OCI-LY1 (cell line): ENCODE measurements at regions not wholly inside any gene's neighbourhood (a gene's known extent, or its start where the extent isn't known, plus 50 kb on each side); places are given as distances from the start of the nearest gene placed in this dataset.

Experiments
- H2AFZ ChIP-seq: fragments of 200-600 bp; sonication (generic), shearing (Covaris generic); 2 replicates; pipeline ENCODE4 v1.6.0; 2014; ENCODE audit warnings: antibody characterized with exemption, mild to moderate bottlenecking, low read length
- H3F3A ChIP-seq: fragments of 200-600 bp; sonication (generic), shearing (Covaris generic); 2 replicates; pipeline ENCODE4 v1.6.0; 2014; ENCODE audit warnings: mild to moderate bottlenecking, antibody characterized with exemption, low read length, moderate library complexity; ENCODE audit not compliant: insufficient read depth
- H3K27ac ChIP-seq: fragments of 200-600 bp; sonication (generic); 2 replicates; pipeline ENCODE4 v1.5.1; 2014; ENCODE audit warnings: low read length, mixed run types, mild to moderate bottlenecking, low read depth; ENCODE audit not compliant: poor library complexity, severe bottlenecking
- H3K27me3 ChIP-seq: fragments of 200-600 bp; sonication (generic); 2 replicates; pipeline ENCODE4 v1.6.0; 2014; ENCODE audit warnings: antibody characterized with exemption, mild to moderate bottlenecking, low read length, moderate library complexity; ENCODE audit not compliant: insufficient read depth
- H3K36me3 ChIP-seq: fragments of 200-600 bp; sonication (generic); 2 replicates; pipeline ENCODE4 v1.6.1; 2014; ENCODE audit warnings: mild to moderate bottlenecking, antibody characterized with exemption, low read length, moderate library complexity, mixed read lengths; ENCODE audit not compliant: insufficient read depth
- H3K4me1 ChIP-seq: fragments of 200-600 bp; sonication (generic); 2 replicates; pipeline ENCODE4 v1.5.1; 2014; ENCODE audit warnings: mild to moderate bottlenecking, low read length, moderate library complexity; ENCODE audit not compliant: insufficient read depth, severe bottlenecking
- H3K4me2 ChIP-seq: fragments of 200-600 bp; sonication (generic), shearing (Covaris generic); 2 replicates; pipeline ENCODE4 v1.6.1; 2014; ENCODE audit warnings: low read length
- H3K4me3 ChIP-seq: fragments of 200-600 bp; sonication (generic); 2 replicates; pipeline ENCODE4 v1.5.1; 2014; ENCODE audit warnings: low read length, low read depth, mild to moderate bottlenecking, mixed read lengths; ENCODE audit not compliant: poor library complexity, severe bottlenecking
- H3K79me2 ChIP-seq: fragments of 200-600 bp; shearing (Covaris generic); 2 replicates; pipeline ENCODE4 v1.6.1; 2016; ENCODE audit warnings: mixed run types, low read length, mixed read lengths; ENCODE audit not compliant: insufficient read depth
- H3K9ac ChIP-seq: fragments of 200-600 bp; sonication (generic), shearing (Covaris generic); 2 replicates; pipeline ENCODE4 v1.6.1; 2014; ENCODE audit warnings: mild to moderate bottlenecking, low read length, mixed read lengths
- H3K9me2 ChIP-seq: fragments of 200-600 bp; sonication (generic), shearing (Covaris generic); 2 replicates; pipeline ENCODE4 v1.6.1; 2014; ENCODE audit warnings: low read depth, mild to moderate bottlenecking, low read length, mixed read lengths
- H3K9me3 ChIP-seq: fragments of 200-600 bp; shearing (Covaris generic); 2 replicates; pipeline ENCODE4 v1.6.1; 2014; ENCODE audit warnings: low read length, mixed read lengths
- H4K20me1 ChIP-seq: fragments of 200-600 bp; sonication (generic), shearing (Covaris generic); 2 replicates; pipeline ENCODE4 v1.6.0; 2016; ENCODE audit warnings: mild to moderate bottlenecking, low read length; ENCODE audit not compliant: insufficient read depth
- EZH2 ChIP-seq: fragments of 200-600 bp; sonication (generic), shearing (Covaris generic); IDR thresholded peaks from 2 replicates; pipeline ENCODE4 v1.8.0; 2017; ENCODE audit warnings: borderline replicate concordance, mixed run types, mild to moderate bottlenecking, antibody characterized with exemption, low read length, moderate library complexity, mixed read lengths
- TF ChIP-seq, protein P1 (sequence below): fragments of 200-600 bp; sonication (generic), shearing (Covaris generic); IDR thresholded peaks from 2 replicates; pipeline ENCODE4 v1.5.1; 2017; ENCODE audit warnings: mild to moderate bottlenecking, antibody characterized with exemption, low read length, moderate library complexity, mixed read lengths

DNA sequence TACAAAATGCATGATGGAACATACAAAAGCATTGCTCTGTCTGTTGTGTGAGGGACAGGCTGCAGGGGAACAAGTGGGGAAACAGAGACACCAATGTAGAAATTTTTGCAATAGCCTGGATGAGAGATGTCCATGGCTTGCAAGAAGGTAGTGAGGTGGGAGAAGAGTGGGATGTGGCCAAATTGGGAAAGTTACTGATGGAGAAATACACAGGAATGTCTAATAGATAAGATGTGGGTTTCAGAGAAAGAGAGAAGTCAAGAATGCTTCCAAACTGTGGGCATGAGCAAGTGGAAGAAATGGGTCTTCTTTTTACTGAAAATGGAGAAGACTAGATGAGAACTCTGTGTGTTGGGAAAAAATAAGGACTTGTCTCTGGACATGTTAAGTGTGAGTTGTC, 592.7 kb downstream of the TNS3 start:
- Histone ChIP-seq H3K4me3 (no peak overlapping the region), H4K20me1 (no peaks in the 10 kb centered on the region), H3K79me2 (no peaks in the 10 kb centered on the region), H3K4me2 (no peak overlapping the region), H3K27me3 (no peaks in the 10 kb centered on the region), H3K9me3 (no peaks in the 10 kb centered on the region), H3K4me1 (no peaks in the 10 kb centered on the region), H3K9me2 (no peaks in the 10 kb centered on the region), H3K27ac (no peak overlapping the region), H3K9ac (no peak overlapping the region), H3K36me3 (no peaks in the 10 kb centered on the region), H2AFZ (no peak overlapping the region), H3F3A (no peaks in the 10 kb centered on the region)
- TF ChIP-seq, protein P1, sequence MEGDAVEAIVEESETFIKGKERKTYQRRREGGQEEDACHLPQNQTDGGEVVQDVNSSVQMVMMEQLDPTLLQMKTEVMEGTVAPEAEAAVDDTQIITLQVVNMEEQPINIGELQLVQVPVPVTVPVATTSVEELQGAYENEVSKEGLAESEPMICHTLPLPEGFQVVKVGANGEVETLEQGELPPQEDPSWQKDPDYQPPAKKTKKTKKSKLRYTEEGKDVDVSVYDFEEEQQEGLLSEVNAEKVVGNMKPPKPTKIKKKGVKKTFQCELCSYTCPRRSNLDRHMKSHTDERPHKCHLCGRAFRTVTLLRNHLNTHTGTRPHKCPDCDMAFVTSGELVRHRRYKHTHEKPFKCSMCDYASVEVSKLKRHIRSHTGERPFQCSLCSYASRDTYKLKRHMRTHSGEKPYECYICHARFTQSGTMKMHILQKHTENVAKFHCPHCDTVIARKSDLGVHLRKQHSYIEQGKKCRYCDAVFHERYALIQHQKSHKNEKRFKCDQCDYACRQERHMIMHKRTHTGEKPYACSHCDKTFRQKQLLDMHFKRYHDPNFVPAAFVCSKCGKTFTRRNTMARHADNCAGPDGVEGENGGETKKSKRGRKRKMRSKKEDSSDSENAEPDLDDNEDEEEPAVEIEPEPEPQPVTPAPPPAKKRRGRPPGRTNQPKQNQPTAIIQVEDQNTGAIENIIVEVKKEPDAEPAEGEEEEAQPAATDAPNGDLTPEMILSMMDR: no peak
- TF ChIP-seq EZH2: no peak

DNA sequence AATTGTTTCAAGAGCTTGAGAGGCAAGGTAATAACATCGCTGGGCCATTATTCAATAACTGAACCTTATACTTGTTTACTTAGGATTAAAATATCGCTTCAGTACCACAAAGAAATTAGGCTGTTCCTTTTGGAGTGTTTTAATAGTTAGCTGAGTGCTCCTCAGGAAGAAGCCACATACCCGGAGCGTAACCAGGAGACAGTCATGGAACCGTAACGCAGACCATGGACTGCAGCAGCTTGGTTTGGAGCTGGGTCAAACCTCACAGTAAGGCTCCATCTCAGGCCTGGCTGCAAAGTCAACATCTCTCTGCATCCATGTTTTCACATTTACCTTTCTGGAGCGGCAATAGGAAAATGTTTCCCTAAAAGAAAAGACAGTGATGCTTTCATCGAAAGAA, 599.0 kb downstream of the TNS3 start:
- no peak overlapping the region for H3K27ac ChIP-seq
- no peaks in the 10 kb centered on the region for H3K79me2 ChIP-seq
- TF ChIP-seq, protein P1: no peak
- TF ChIP-seq EZH2: no peak
- H3K4me1 ChIP-seq: no peaks in the 10 kb centered on the region
- no peaks in the 10 kb centered on the region for H3K36me3 ChIP-seq
- no peak overlapping the region for H3K4me2 ChIP-seq
- H3K9ac ChIP-seq: no peak overlapping the region
- no peaks in the 10 kb centered on the region for H3K9me2 ChIP-seq
- H3K27me3 ChIP-seq: no peaks in the 10 kb centered on the region
- H3K4me3 ChIP-seq: no peak overlapping the region
- no peak overlapping the region for H2AFZ ChIP-seq
- H4K20me1 ChIP-seq: no peaks in the 10 kb centered on the region
- no peaks in the 10 kb centered on the region for H3F3A ChIP-seq
- H3K9me3 ChIP-seq: no peaks in the 10 kb centered on the region

- no peak overlapping the region for H3K9ac ChIP-seq
- no peak overlapping the region for H3K4me3 ChIP-seq
- H3K9me2 ChIP-seq: no peaks in the 10 kb centered on the region
- TF ChIP-seq EZH2: no peak
- TF ChIP-seq, protein P1: no peak
- H3F3A ChIP-seq: no peaks in the 10 kb centered on the region
- H3K79me2 ChIP-seq: no peaks in the 10 kb centered on the region
- no peaks in the 10 kb centered on the region for H3K4me1 ChIP-seq
- H3K36me3 ChIP-seq: no peaks in the 10 kb centered on the region
- H3K4me2 ChIP-seq: no peak overlapping the region
- H3K27ac ChIP-seq: no peak overlapping the region
- H4K20me1 ChIP-seq: no peaks in the 10 kb centered on the region
- no peak overlapping the region for H2AFZ ChIP-seq
- H3K27me3 ChIP-seq: no peaks in the 10 kb centered on the region
- no peaks in the 10 kb centered on the region for H3K9me3 ChIP-seq
Measured at GRCh38 chr7:46979439-46979838, 602.5 kb downstream of the TNS3 start.
